Left ventricle myocardium inferior (tissue), 1 donor: ENCODE measurements at regions not wholly inside any gene's neighbourhood (a gene's known extent, or its start where the extent isn't known, plus 50 kb on each side); places are given as distances from the start of the nearest gene placed in this dataset.

Experiments
- DNase-seq: peaks from one replicate; pipeline ENCODE4 v3.0.0-alpha.2; 2020
- H3K27ac ChIP-seq: fragments of 200-600 bp; replicated peaks from 2 replicates; pipeline ENCODE4 v1.8.0; 2021
- H3K27me3 ChIP-seq: fragments of 200-600 bp; 2 replicates; pipeline ENCODE4 v1.8.0; 2021; ENCODE audit warnings: low read depth
- H3K36me3 ChIP-seq: fragments of 200-600 bp; 2 replicates; pipeline ENCODE4 v1.8.0; 2021
- H3K4me1 ChIP-seq: fragments of 200-600 bp; 2 replicates; pipeline ENCODE4 v1.8.0; 2021
- H3K4me3 ChIP-seq: fragments of 200-600 bp; 2 replicates; pipeline ENCODE4 v1.8.0; 2021; ENCODE audit warnings: mild to moderate bottlenecking, moderate library complexity
- H3K9me3 ChIP-seq: fragments of 200-600 bp; replicated peaks from 2 replicates; pipeline ENCODE4 v1.8.0; 2021
- CTCF ChIP-seq: fragments of 200-600 bp; IDR thresholded peaks from 2 replicates; pipeline ENCODE4 v1.8.0; 2021; ENCODE audit warnings: antibody characterized with exemption, mild to moderate bottlenecking, borderline replicate concordance
- intact Hi-C: fragments of 100-400 bp; cut with micrococcal nuclease; formaldehyde crosslinking; loops from one replicate; pipeline ENCODE4 v1.11.0; 2022
- donor health status: DM: no; HTN: yes; CAD: no; lungs with severe emphysema.

GRCh38 chr4:170675568-170676262, 586.0 kb upstream of the AADAT start:
- Histone ChIP-seq H3K9me3 (no peaks in the 10 kb centered on the region), H3K36me3 (no peaks in the 10 kb centered on the region), H3K4me1 (no peaks in the 10 kb centered on the region), H3K4me3 (no peak overlapping the region), H3K27ac (no peak overlapping the region), H3K27me3 (no peaks in the 10 kb centered on the region)
- intact Hi-C loops: no loop called here
- DNase-seq: no peak
- TF ChIP-seq CTCF: no peak

- Histone ChIP-seq H3K36me3 (no peaks in the 10 kb centered on the region), H3K9me3 (no peaks in the 10 kb centered on the region), H3K4me1 (no peaks in the 10 kb centered on the region), H3K27me3 (no peaks in the 10 kb centered on the region), H3K27ac (no peak overlapping the region), H3K4me3 (no peak overlapping the region)
- TF ChIP-seq CTCF: no peak
- intact Hi-C loops: no loop called here
- no peak for DNase-seq
These were observed 584.4 kb upstream of the AADAT start for GRCh38 chr4:170674176-170674575.

- H3K4me1 ChIP-seq: no peaks in the 10 kb centered on the region
- H3K4me3 ChIP-seq: no peak overlapping the region
- no peak overlapping the region for H3K27ac ChIP-seq
- DNase-seq: no peak
- TF ChIP-seq CTCF: no peak
- H3K36me3 ChIP-seq: no peaks in the 10 kb centered on the region
- no peaks in the 10 kb centered on the region for H3K9me3 ChIP-seq
- H3K27me3 ChIP-seq: no peaks in the 10 kb centered on the region
- intact Hi-C loops: no loop called here
These were observed 582.7 kb upstream of the AADAT start for GRCh38 chr4:170672381-170672965.

- intact Hi-C loops: no loop called here
- Histone ChIP-seq H3K9me3 (no peaks in the 10 kb centered on the region), H3K27ac (no peak overlapping the region), H3K4me1 (no peaks in the 10 kb centered on the region), H3K27me3 (no peaks in the 10 kb centered on the region), H3K36me3 (no peaks in the 10 kb centered on the region), H3K4me3 (no peak overlapping the region)
- no peak for DNase-seq
- no peak for TF ChIP-seq CTCF
These were observed 581.4 kb upstream of the AADAT start for GRCh38 chr4:170671171-170671570.

GRCh38 chr4:170667814-170668213, 578.1 kb upstream of the AADAT start:
- Histone ChIP-seq H3K27me3 (no peaks in the 10 kb centered on the region), H3K4me3 (no peak overlapping the region), H3K27ac (no peak overlapping the region), H3K4me1 (no peaks in the 10 kb centered on the region), H3K9me3 (no peaks in the 10 kb centered on the region), H3K36me3 (no peaks in the 10 kb centered on the region)
- DNase-seq: no peak
- no peak for TF ChIP-seq CTCF
- intact Hi-C loops: no loop called here
